H1 (cell line): ENCODE measurements at regions not wholly inside any gene's neighbourhood (a gene's known extent, or its start where the extent isn't known, plus 50 kb on each side); places are given as distances from the start of the nearest gene placed in this dataset.

Experiments used
- CTCF ChIA-PET: fragments of 300-600 bp; sonication (Branson Sonifier 250); formaldehyde crosslinking; loops from one replicate; lab custom pipeline; 2021; ENCODE audit not compliant: partially characterized antibody; lab: Charles Lee
- POLR2A ChIA-PET: fragments of 300-600 bp; sonication (Branson Sonifier 250); formaldehyde crosslinking; loops from one replicate; lab custom pipeline; 2021; ENCODE audit warnings: inconsistent platforms; ENCODE audit not compliant: partially characterized antibody; lab: Charles Lee
- DNase-seq, 2 experiments: peaks; one replicate each; pipeline versions ENCODE4 v3.0.0 to v3.0.0-alpha.2; 2010 to 2022; ENCODE audit warnings: low spot score in 2 of 2, low read depth in 1 of 2, mixed read lengths in 1 of 2
- FAIRE-seq: peaks from 2 replicates; lab custom pipeline; 2011; peaks lifted over from hg19 to GRCh38; lab: Jason Lieb, UNC
- H2AFZ ChIP-seq: 2 replicates; pipeline ENCODE4 v1.8.1; 2012; ENCODE audit warnings: low read length, inconsistent platforms
- H2AK5ac ChIP-seq: 2 replicates; pipeline ENCODE4 v1.6.1; 2013; ENCODE audit warnings: low read depth, low read length
- H2BK120ac ChIP-seq: replicated peaks from 2 replicates; pipeline ENCODE3; 2013; ENCODE audit warnings: low read depth, low read length, inconsistent platforms
- H2BK12ac ChIP-seq: 2 replicates; pipeline ENCODE4 v1.6.1; 2013; ENCODE audit warnings: low read depth, low read length
- H2BK15ac ChIP-seq: 2 replicates; pipeline ENCODE4 v1.6.1; 2013; ENCODE audit warnings: low read length
- H2BK20ac ChIP-seq: 2 replicates; pipeline ENCODE4 v1.6.1; 2013; ENCODE audit warnings: low read length
- H2BK5ac ChIP-seq: 2 replicates; pipeline ENCODE4 v1.6.1; 2013; ENCODE audit warnings: low read depth, low read length
- H3K14ac ChIP-seq: 2 replicates; pipeline ENCODE4 v1.6.1; 2013; ENCODE audit warnings: inconsistent platforms; ENCODE audit not compliant: insufficient read length
- H3K18ac ChIP-seq: 2 replicates; pipeline ENCODE4 v1.6.1; 2013; ENCODE audit warnings: low read length; ENCODE audit errors: extremely low read depth
- H3K23ac ChIP-seq: 2 replicates; pipeline ENCODE4 v1.6.1; 2013; ENCODE audit warnings: inconsistent platforms; ENCODE audit not compliant: insufficient read length
- H3K23me2 ChIP-seq: 2 replicates; pipeline ENCODE4 v1.6.1; 2013; ENCODE audit warnings: low read depth, low read length
- H3K27ac ChIP-seq: 2 replicates; pipeline ENCODE4 v1.6.1; 2011; ENCODE audit warnings: low read depth, low read length, inconsistent platforms
- H3K27me3 ChIP-seq, 4 experiments: replicated peaks in 1 of 4; 1 replicate in 1 of 4; 2 replicates in 3 of 4; pipeline versions ENCODE4 v1.6.1 to v1.8.1; 2011 to 2013; ENCODE audit warnings: low read length in 3 of 4, mild to moderate bottlenecking in 3 of 4, inconsistent platforms in 2 of 4, mixed read lengths in 2 of 4, moderate library complexity in 1 of 4; ENCODE audit not compliant: control insufficient read depth in 3 of 4, insufficient read depth in 3 of 4; ENCODE audit errors: extremely low read depth in 1 of 4
- H3K36me3 ChIP-seq, 4 experiments: 2 replicates each; pipeline versions ENCODE4 v1.6.1 to v1.8.1; 2011 to 2013; ENCODE audit warnings: mild to moderate bottlenecking in 4 of 4, low read length in 3 of 4, moderate library complexity in 2 of 4, control low read depth in 1 of 4, inconsistent platforms in 1 of 4; ENCODE audit not compliant: insufficient read depth in 4 of 4, control insufficient read depth in 2 of 4
- H3K4ac ChIP-seq: replicated peaks from 2 replicates; pipeline ENCODE3; 2013; ENCODE audit warnings: low read length, low read depth, mixed read lengths, inconsistent platforms; ENCODE audit not compliant: insufficient read length
- H3K4me1 ChIP-seq, 4 experiments: replicated peaks in 1 of 4; 1 replicate in 1 of 4; 2 replicates in 3 of 4; pipeline versions ENCODE4 v1.6.1 to v1.8.1; 2011 to 2013; ENCODE audit warnings: low read length in 3 of 4, inconsistent platforms in 2 of 4, mixed read lengths in 1 of 4; ENCODE audit not compliant: insufficient read depth in 4 of 4, control insufficient read depth in 3 of 4
- H3K4me2 ChIP-seq, 2 experiments: 2 replicates each; pipeline versions ENCODE4 v1.6.1 to v1.8.1; 2011 to 2013; ENCODE audit warnings: low read depth in 2 of 2, low read length in 2 of 2, control low read depth in 1 of 2, inconsistent platforms in 1 of 2, mild to moderate bottlenecking in 1 of 2; ENCODE audit not compliant: insufficient read depth in 1 of 2
- H3K4me3 ChIP-seq, 4 experiments: fragments of 200-600, 300-600 bp in 1 of 4; sonication (generic), shearing (Covaris generic), sonication (Bioruptor Twin) in 1 of 4; 2 replicates each; pipeline versions ENCODE4 v1.5.1 to v1.8.1; 2011 to 2016; ENCODE audit warnings: low read length in 4 of 4, low read depth in 3 of 4, control low read depth in 2 of 4, inconsistent platforms in 2 of 4, mild to moderate bottlenecking in 2 of 4, mixed read lengths in 1 of 4, moderate library complexity in 1 of 4; ENCODE audit not compliant: insufficient read depth in 2 of 4; ENCODE audit errors: extremely low read depth in 1 of 4
- H3K56ac ChIP-seq: replicated peaks from 2 replicates; pipeline ENCODE3; 2013; ENCODE audit warnings: low read depth, mild to moderate bottlenecking, mixed read lengths, low read length, inconsistent platforms; ENCODE audit not compliant: insufficient read length
- H3K79me1 ChIP-seq: 2 replicates; pipeline ENCODE4 v1.6.1; 2013; ENCODE audit warnings: low read depth, low read length, control low read depth
- H3K79me2 ChIP-seq, 2 experiments: 2 replicates each; pipeline versions ENCODE4 v1.6.1 to v1.8.1; 2012 to 2013; ENCODE audit warnings: low read length in 2 of 2, mild to moderate bottlenecking in 2 of 2, inconsistent platforms in 1 of 2; ENCODE audit not compliant: insufficient read depth in 2 of 2, control insufficient read depth in 1 of 2
- H3K9ac ChIP-seq, 4 experiments: replicated peaks in 1 of 4; 1 replicate in 1 of 4; 2 replicates in 3 of 4; pipeline versions ENCODE4 v1.6.1 to v1.8.1; 2011 to 2013; ENCODE audit warnings: low read depth in 3 of 4, low read length in 3 of 4, control low read depth in 2 of 4, mild to moderate bottlenecking in 2 of 4, moderate library complexity in 2 of 4, inconsistent platforms in 1 of 4; ENCODE audit errors: extremely low read depth in 1 of 4
- H3K9me3 ChIP-seq, 2 experiments: 2 replicates each; pipeline versions ENCODE4 v1.6.1 to v1.8.1; 2012 to 2013; ENCODE audit warnings: mild to moderate bottlenecking in 2 of 2, moderate library complexity in 2 of 2, control low read depth in 1 of 2, inconsistent platforms in 1 of 2, low read depth in 1 of 2, low read length in 1 of 2, mixed read lengths in 1 of 2; ENCODE audit not compliant: insufficient read depth in 2 of 2
- H4K20me1 ChIP-seq, 2 experiments: replicated peaks in 1 of 2; 2 replicates each; pipeline versions ENCODE3 to v1.8.1; 2011 to 2013; ENCODE audit warnings: inconsistent platforms in 2 of 2, low read length in 2 of 2, mild to moderate bottlenecking in 1 of 2; ENCODE audit not compliant: insufficient read depth in 2 of 2, control insufficient read depth in 1 of 2
- H4K5ac ChIP-seq: 2 replicates; pipeline ENCODE4 v1.6.1; 2013; ENCODE audit warnings: low read length, low read depth, mixed read lengths, inconsistent platforms; ENCODE audit not compliant: insufficient read length
- H4K8ac ChIP-seq: 2 replicates; pipeline ENCODE4 v1.8.0; 2013; ENCODE audit warnings: mild to moderate bottlenecking, moderate library complexity, low read length, inconsistent platforms; ENCODE audit not compliant: insufficient read depth; ENCODE audit errors: extremely low read depth
- H4K91ac ChIP-seq: replicated peaks from 2 replicates; pipeline ENCODE3; 2013; ENCODE audit warnings: low read length, mixed read lengths, inconsistent platforms; ENCODE audit not compliant: insufficient read length
- BACH1 ChIP-seq: IDR thresholded peaks from 2 replicates; pipeline ENCODE4 v1.6.1; 2012; ENCODE audit warnings: low read length, improper control_type of control experiment
- CEBPB ChIP-seq: IDR thresholded peaks from 2 replicates; pipeline ENCODE4 v1.6.1; 2012; ENCODE audit warnings: low read depth, low read length
- CHD1 ChIP-seq: IDR thresholded peaks from 2 replicates; pipeline ENCODE4 v1.6.1; 2012; ENCODE audit warnings: low read depth, low read length, improper control_type of control experiment
- CHD2 ChIP-seq: IDR thresholded peaks from 2 replicates; pipeline ENCODE4 v1.6.1; 2012; ENCODE audit warnings: low read length, improper control_type of control experiment
- EP300 ChIP-seq, 2 experiments: IDR thresholded peaks; 1 replicate in 1 of 2; 2 replicates in 1 of 2; pipeline ENCODE4 v1.6.1; 2011 to 2012; ENCODE audit warnings: low read depth in 2 of 2, low read length in 2 of 2, mild to moderate bottlenecking in 2 of 2, borderline replicate concordance in 1 of 2, inconsistent platforms in 1 of 2, moderate library complexity in 1 of 2
- FOSL1 ChIP-seq: IDR thresholded peaks from 2 replicates; pipeline ENCODE4 v1.6.1; 2011; ENCODE audit warnings: mild to moderate bottlenecking, low read depth, low read length, moderate library complexity; ENCODE audit not compliant: insufficient read depth
- GABPA ChIP-seq: IDR thresholded peaks from 2 replicates; pipeline ENCODE4 v1.6.1; 2011; ENCODE audit warnings: mild to moderate bottlenecking, low read length, moderate library complexity, borderline replicate concordance; ENCODE audit not compliant: insufficient read depth
- GTF2F1 ChIP-seq: IDR thresholded peaks from 2 replicates; pipeline ENCODE4 v1.6.1; 2012; ENCODE audit warnings: low read depth, low read length, improper control_type of control experiment, borderline replicate concordance
- JUND ChIP-seq: IDR thresholded peaks from 2 replicates; pipeline ENCODE4 v1.6.1; 2011; ENCODE audit warnings: mild to moderate bottlenecking, improper control_type of control experiment, low read length
- RXRA ChIP-seq: IDR thresholded peaks from 2 replicates; pipeline ENCODE4 v1.6.1; 2011; ENCODE audit warnings: low read depth, mild to moderate bottlenecking, low read length, moderate library complexity; ENCODE audit not compliant: insufficient read depth
- SIN3A ChIP-seq, 2 experiments: IDR thresholded peaks in 1 of 2; conservative IDR thresholded peaks in 1 of 2; 2 replicates each; pipeline ENCODE4 v1.6.1; 2011 to 2012; ENCODE audit warnings: low read length in 2 of 2, improper control_type of control experiment in 1 of 2, low read depth in 1 of 2, mild to moderate bottlenecking in 1 of 2
- SIRT6 ChIP-seq: IDR thresholded peaks from one replicate; pipeline ENCODE4 v1.7.1; 2012; ENCODE audit warnings: low read length, inconsistent platforms
- SUZ12 ChIP-seq: fragments of 200-600 bp; sonication (generic); IDR thresholded peaks from 2 replicates; pipeline ENCODE4 v1.6.1; 2012; ENCODE audit warnings: mild to moderate bottlenecking, inconsistent platforms, low read length, moderate library complexity, mixed read lengths
- TAF1 ChIP-seq: IDR thresholded peaks from 2 replicates; pipeline ENCODE4 v1.6.1; 2011; ENCODE audit warnings: mild to moderate bottlenecking, low read depth, low read length
- TAF7 ChIP-seq: optimal IDR thresholded peaks from 2 replicates; pipeline ENCODE3; 2011; ENCODE audit warnings: low read depth, mild to moderate bottlenecking, inconsistent platforms, low read length, moderate library complexity, borderline replicate concordance
- WGBS, 2 experiments: shearing (Covaris generic) in 1 of 2; methylation state at CpG; one replicate each; pipeline versions ENCODE4 v1.1.6 to v1.1.7; 2013 to 2015; ENCODE audit warnings: low lambda C conversion rate in 2 of 2, mixed read lengths in 2 of 2, inconsistent platforms in 1 of 2, low coverage in 1 of 2, missing lambda C conversion rate in 1 of 2; ENCODE audit not compliant: insufficient replicate concordance in 2 of 2, insufficient coverage in 1 of 2, insufficient read length in 1 of 2; ENCODE audit errors: extremely low coverage in 1 of 2, missing lambda C conversion rate in 1 of 2; 5-methylcytosine and 5-hydroxymethylcytosine counted together

- no peaks in the 10 kb centered on the region for H4K20me1 ChIP-seq
- H4K5ac ChIP-seq: no peak overlapping the region
- no peak overlapping the region for H3K27ac ChIP-seq
- FAIRE-seq (no peak), DNase-seq (peak in 1 of 2 experiments; percentile 43)
- peak overlapping the region in 1 of 2 experiments; percentile 52; a peak in 1 of 4 replicates for H3K4me2 ChIP-seq
- ChIA-PET CTCF (interaction anchor here (0.6 to 1.5 kb wide), 9 partner anchors 15 to 89 kb away, joined by 3 to 4 read pairs (median 3); no protein-coding TSS in a partner anchor), POLR2A (interaction anchor here (1.4 kb wide), 1 partner anchor 21 kb away, joined by 3 read pairs; no protein-coding TSS in a partner anchor)
- no peak overlapping the region for H2BK120ac ChIP-seq
- H3K14ac ChIP-seq: no peak overlapping the region
- H2BK5ac ChIP-seq: no peak overlapping the region
- no peak overlapping the region for H4K8ac ChIP-seq
- H3K4me1 ChIP-seq: peaks cover 3 to 19% (median 4%) of the 10 kb centered on the region in 4 experiments; a peak in 6 of 7 replicates
- H2AFZ ChIP-seq: no peak overlapping the region
- no peak overlapping the region for H4K91ac ChIP-seq
- peak overlapping the region; percentile 19; the same call in 1 of the 2 replicates for H2BK12ac ChIP-seq
- no peaks in the 10 kb centered on the region for H3K27me3 ChIP-seq
- 70% methylated on average over 4 of the region's 4 CpGs; no CpG with 5 or more reads in 1 of the 2 experiments for WGBS, 2 experiments
- H3K36me3 ChIP-seq: no peaks in the 10 kb centered on the region
- H3K18ac ChIP-seq: no peak overlapping the region
- no peaks in the 10 kb centered on the region for H3K9me3 ChIP-seq
- no peak overlapping the region for H3K9ac ChIP-seq
- H3K23me2 ChIP-seq: no peaks in the 10 kb centered on the region
- H3K4me3 ChIP-seq: no peak overlapping the region
- no peak overlapping the region for H2AK5ac ChIP-seq
- no peak overlapping the region for H2BK15ac ChIP-seq
- no peak overlapping the region for H3K23ac ChIP-seq
- H2BK20ac ChIP-seq: no peak overlapping the region
- H3K79me2 ChIP-seq: no peaks in the 10 kb centered on the region
- no peak overlapping the region for H3K56ac ChIP-seq
- H3K79me1 ChIP-seq: no peaks in the 10 kb centered on the region
- H3K4ac ChIP-seq: no peak overlapping the region
- TF ChIP-seq CHD2: no peak
- TF ChIP-seq GABPA: no peak
- no peak for TF ChIP-seq SIRT6
- TF ChIP-seq CHD1: no peak
- no peak for TF ChIP-seq EP300 (IDR thresholded peaks at IDR 0.05; ENCODE audit: borderline replicate concordance in 1 of 2, low read depth in 2 of 2, low read length in 2 of 2)
- TF ChIP-seq SIN3A (conservative IDR thresholded peaks at IDR 0.05 in 1 of 2, IDR thresholded peaks at IDR 0.05 in 1 of 2; ENCODE audit: low read depth in 1 of 2, low read length in 2 of 2): no peak
- no peak for TF ChIP-seq BACH1
- no peak for TF ChIP-seq JUND
- TF ChIP-seq SUZ12: no peak
- TF ChIP-seq TAF1: no peak
- no peak for TF ChIP-seq GTF2F1
- no peak for TF ChIP-seq RXRA
- no peak for TF ChIP-seq TAF7
- no peak for TF ChIP-seq FOSL1
- TF ChIP-seq CEBPB: no peak
These were observed 52.8 kb upstream of the STUM start for GRCh38 chr1:226495716-226496115.
